Panc1 (cell line): ENCODE measurements at regions not wholly inside any gene's neighbourhood (a gene's known extent, or its start where the extent isn't known, plus 50 kb on each side); places are given as distances from the start of the nearest gene placed in this dataset.

ENCODE experiments used
- CTCF ChIP-seq: fragments of 450-650 bp; IDR thresholded peaks from 2 replicates; pipeline ENCODE4 v1.5.1; 2017; ENCODE audit warnings: mild to moderate bottlenecking
- POLR2AphosphoS5 ChIP-seq: IDR thresholded peaks from 2 replicates; pipeline ENCODE4 v1.6.1; 2012; ENCODE audit warnings: mild to moderate bottlenecking, low read depth, low read length, moderate library complexity
- REST ChIP-seq, 2 experiments: IDR thresholded peaks; 2 replicates each; pipeline ENCODE4 v1.6.1; 2011 to 2012; ENCODE audit warnings: low read depth in 2 of 2, control low read depth in 1 of 2, low read length in 1 of 2, mild to moderate bottlenecking in 1 of 2, moderate library complexity in 1 of 2; ENCODE audit not compliant: insufficient read depth in 1 of 2
- TCF7L2 ChIP-seq: IDR thresholded peaks from 2 replicates; pipeline ENCODE4 v1.6.1; 2011; ENCODE audit warnings: mild to moderate bottlenecking, low read depth, low read length, inconsistent platforms

GRCh38 chr1:42038261-42038660 lies 114.9 kb upstream of the GUCA2B start:
- TF ChIP-seq CTCF, result no peak
- TF ChIP-seq POLR2AphosphoS5, result no peak
- no peak for TF ChIP-seq TCF7L2
- no peak for TF ChIP-seq REST (IDR thresholded peaks at IDR 0.05; ENCODE audit: insufficient read depth in 1 of 2, low read depth in 2 of 2, low read length in 1 of 2)
